Hepatocyte (in vitro differentiated cells): ENCODE measurements at regions not wholly inside any gene's neighbourhood (a gene's known extent, or its start where the extent isn't known, plus 50 kb on each side); places are given as distances from the start of the nearest gene placed in this dataset.
A peak's percentile ranks its signal among the peaks of the same experiment; 100 is the strongest.

ENCODE experiments used
- DNase-seq: peaks from one replicate; pipeline ENCODE4 v3.0.0-alpha.2; 2016; ENCODE audit warnings: low spot score
- H2AFZ ChIP-seq: fragments of 200-600 bp; sonication (generic); 2 replicates; pipeline ENCODE4 v1.6.0; 2016; ENCODE audit warnings: antibody characterized with exemption, mild to moderate bottlenecking
- H3K27ac ChIP-seq: fragments of 200-600 bp; sonication (generic); 2 replicates; pipeline ENCODE4 v1.5.1; 2016; ENCODE audit warnings: mild to moderate bottlenecking
- H3K27me3 ChIP-seq: fragments of 200-600 bp; sonication (generic); 2 replicates; pipeline ENCODE4 v1.6.1; 2016
- H3K36me3 ChIP-seq: fragments of 200-600 bp; sonication (generic); replicated peaks from 2 replicates; pipeline ENCODE4 v1.5.1; 2016; ENCODE audit warnings: low read depth; ENCODE audit not compliant: insufficient read depth
- H3K4me1 ChIP-seq: fragments of 200-600 bp; sonication (generic); 2 replicates; pipeline ENCODE4 v1.5.1; 2016; ENCODE audit warnings: mild to moderate bottlenecking, moderate library complexity; ENCODE audit not compliant: insufficient read depth
- H3K4me2 ChIP-seq: fragments of 200-600 bp; sonication (generic); 2 replicates; pipeline ENCODE4 v1.6.0; 2016
- H3K4me3 ChIP-seq: fragments of 200-600 bp; sonication (generic); 2 replicates; pipeline ENCODE4 v1.5.1; 2016; ENCODE audit warnings: mild to moderate bottlenecking
- H3K79me2 ChIP-seq: fragments of 200-600 bp; sonication (generic); 2 replicates; pipeline ENCODE4 v1.6.0; 2017; ENCODE audit warnings: mild to moderate bottlenecking
- H3K9me2 ChIP-seq: fragments of 200-600 bp; sonication (generic); replicated peaks from 2 replicates; pipeline ENCODE4 v1.6.0; 2017; ENCODE audit warnings: mild to moderate bottlenecking; ENCODE audit not compliant: insufficient read depth
- H3K9me3 ChIP-seq: fragments of 200-600 bp; sonication (generic); 2 replicates; pipeline ENCODE4 v1.5.1; 2016; ENCODE audit warnings: low read depth, mild to moderate bottlenecking
- H4K20me1 ChIP-seq: fragments of 200-600 bp; sonication (generic); 2 replicates; pipeline ENCODE4 v1.6.0; 2016; ENCODE audit warnings: mild to moderate bottlenecking; ENCODE audit not compliant: insufficient read depth, poor library complexity, severe bottlenecking
- EZH2 ChIP-seq: fragments of 200-600 bp; sonication (generic); IDR thresholded peaks from 2 replicates; pipeline ENCODE4 v1.6.1; 2016; ENCODE audit warnings: antibody characterized with exemption, mild to moderate bottlenecking, borderline replicate concordance
- EZH2phosphoT487 ChIP-seq: fragments of 200-600 bp; sonication (generic); IDR thresholded peaks from one replicate; pipeline ENCODE4 v1.6.1; 2018; ENCODE audit warnings: antibody characterized with exemption, mild to moderate bottlenecking, low read depth, moderate library complexity; ENCODE audit not compliant: unreplicated experiment, severe bottlenecking
- WGBS: methylation state at CpG from one replicate; pipeline ENCODE4 v1.1.6; 2016; ENCODE audit warnings: low lambda C conversion rate; ENCODE audit errors: missing lambda C conversion rate; 5-methylcytosine and 5-hydroxymethylcytosine counted together
- TF ChIP-seq, protein P1 (sequence below): fragments of 200-600 bp; sonication (generic); IDR thresholded peaks from 2 replicates; pipeline ENCODE4 v1.5.1; 2016; ENCODE audit warnings: antibody characterized with exemption, mild to moderate bottlenecking; ENCODE audit not compliant: poor library complexity

DNA sequence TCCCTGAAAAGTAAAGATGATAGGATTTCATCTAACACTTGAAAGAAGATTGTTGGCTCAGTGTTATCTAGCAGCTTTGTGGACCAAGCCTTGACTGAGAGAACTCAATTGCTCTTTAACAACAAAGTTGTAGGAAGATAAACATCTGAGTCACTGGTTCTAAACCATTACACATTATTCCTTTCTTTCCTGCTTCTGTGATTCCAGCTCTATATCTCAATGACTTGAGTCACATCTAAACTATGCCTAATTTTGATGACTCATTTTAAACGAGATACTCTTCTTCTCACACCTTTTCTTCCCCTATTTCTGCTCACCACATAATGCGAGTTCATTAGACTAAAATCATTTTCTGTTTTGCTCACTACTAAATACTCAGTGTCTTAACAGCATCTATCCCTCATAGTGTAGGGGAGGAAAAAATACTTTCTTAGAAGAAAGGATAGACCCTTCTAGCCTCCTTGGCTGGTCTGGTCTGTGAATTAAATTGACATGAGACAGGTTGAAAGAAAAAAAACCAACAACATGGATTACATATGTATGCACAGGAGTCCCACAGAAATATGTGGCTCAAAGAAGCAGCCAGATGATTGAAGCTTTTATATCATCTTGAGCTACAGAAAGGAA is 201.4 kb downstream of the C12orf50 start:
- no peaks in the 10 kb centered on the region for H3K27me3 ChIP-seq
- no peak overlapping the region for H3K4me2 ChIP-seq
- WGBS: 48% methylated on average over 2 of the region's 2 CpGs
- no peak overlapping the region for H2AFZ ChIP-seq
- no peaks in the 10 kb centered on the region for H3K36me3 ChIP-seq
- no peaks in the 10 kb centered on the region for H4K20me1 ChIP-seq
- no peaks in the 10 kb centered on the region for H3K4me1 ChIP-seq
- H3K9me2 ChIP-seq: no peaks in the 10 kb centered on the region
- peak overlapping the region; percentile 8 for H3K27ac ChIP-seq
- no peak overlapping the region for H3K4me3 ChIP-seq
- TF ChIP-seq EZH2phosphoT487 (no peak), EZH2 (no peak)
- TF ChIP-seq, protein P1, sequence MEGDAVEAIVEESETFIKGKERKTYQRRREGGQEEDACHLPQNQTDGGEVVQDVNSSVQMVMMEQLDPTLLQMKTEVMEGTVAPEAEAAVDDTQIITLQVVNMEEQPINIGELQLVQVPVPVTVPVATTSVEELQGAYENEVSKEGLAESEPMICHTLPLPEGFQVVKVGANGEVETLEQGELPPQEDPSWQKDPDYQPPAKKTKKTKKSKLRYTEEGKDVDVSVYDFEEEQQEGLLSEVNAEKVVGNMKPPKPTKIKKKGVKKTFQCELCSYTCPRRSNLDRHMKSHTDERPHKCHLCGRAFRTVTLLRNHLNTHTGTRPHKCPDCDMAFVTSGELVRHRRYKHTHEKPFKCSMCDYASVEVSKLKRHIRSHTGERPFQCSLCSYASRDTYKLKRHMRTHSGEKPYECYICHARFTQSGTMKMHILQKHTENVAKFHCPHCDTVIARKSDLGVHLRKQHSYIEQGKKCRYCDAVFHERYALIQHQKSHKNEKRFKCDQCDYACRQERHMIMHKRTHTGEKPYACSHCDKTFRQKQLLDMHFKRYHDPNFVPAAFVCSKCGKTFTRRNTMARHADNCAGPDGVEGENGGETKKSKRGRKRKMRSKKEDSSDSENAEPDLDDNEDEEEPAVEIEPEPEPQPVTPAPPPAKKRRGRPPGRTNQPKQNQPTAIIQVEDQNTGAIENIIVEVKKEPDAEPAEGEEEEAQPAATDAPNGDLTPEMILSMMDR: no peak
- no peaks in the 10 kb centered on the region for H3K9me3 ChIP-seq
- H3K79me2 ChIP-seq: no peaks in the 10 kb centered on the region
- DNase-seq: peak; percentile 39

DNA sequence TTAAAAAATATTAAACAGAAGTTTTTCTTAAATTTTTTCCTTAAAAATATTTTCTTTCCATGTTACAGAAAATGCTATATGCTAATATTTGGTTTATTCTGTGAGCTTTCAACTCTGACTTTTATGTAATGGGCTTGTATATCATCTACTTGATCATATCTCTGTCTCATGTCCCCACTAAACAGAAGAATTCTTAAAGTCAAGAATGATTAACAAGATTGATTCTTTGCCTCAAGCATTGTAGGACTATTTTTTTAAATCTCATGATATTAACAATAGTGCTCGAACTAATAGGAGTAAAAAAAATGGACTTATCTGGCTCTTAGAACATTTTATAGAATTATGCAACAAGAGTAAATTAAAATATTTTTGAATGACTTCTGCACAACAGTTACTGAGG is 206.3 kb downstream of the C12orf50 start:
- no peaks in the 10 kb centered on the region for H3K9me3 ChIP-seq
- no peaks in the 10 kb centered on the region for H3K9me2 ChIP-seq
- no peak overlapping the region for H3K27ac ChIP-seq
- H3K36me3 ChIP-seq: no peaks in the 10 kb centered on the region
- 86% methylated on average over 1 of the region's 1 CpG for WGBS
- TF ChIP-seq EZH2 (no peak), EZH2phosphoT487 (no peak)
- TF ChIP-seq, protein P1: no peak
- H3K4me3 ChIP-seq: no peak overlapping the region
- H2AFZ ChIP-seq: no peak overlapping the region
- H3K79me2 ChIP-seq: no peaks in the 10 kb centered on the region
- H3K4me2 ChIP-seq: no peak overlapping the region
- H4K20me1 ChIP-seq: no peaks in the 10 kb centered on the region
- H3K4me1 ChIP-seq: no peaks in the 10 kb centered on the region
- H3K27me3 ChIP-seq: no peaks in the 10 kb centered on the region
- no peak for DNase-seq

DNA sequence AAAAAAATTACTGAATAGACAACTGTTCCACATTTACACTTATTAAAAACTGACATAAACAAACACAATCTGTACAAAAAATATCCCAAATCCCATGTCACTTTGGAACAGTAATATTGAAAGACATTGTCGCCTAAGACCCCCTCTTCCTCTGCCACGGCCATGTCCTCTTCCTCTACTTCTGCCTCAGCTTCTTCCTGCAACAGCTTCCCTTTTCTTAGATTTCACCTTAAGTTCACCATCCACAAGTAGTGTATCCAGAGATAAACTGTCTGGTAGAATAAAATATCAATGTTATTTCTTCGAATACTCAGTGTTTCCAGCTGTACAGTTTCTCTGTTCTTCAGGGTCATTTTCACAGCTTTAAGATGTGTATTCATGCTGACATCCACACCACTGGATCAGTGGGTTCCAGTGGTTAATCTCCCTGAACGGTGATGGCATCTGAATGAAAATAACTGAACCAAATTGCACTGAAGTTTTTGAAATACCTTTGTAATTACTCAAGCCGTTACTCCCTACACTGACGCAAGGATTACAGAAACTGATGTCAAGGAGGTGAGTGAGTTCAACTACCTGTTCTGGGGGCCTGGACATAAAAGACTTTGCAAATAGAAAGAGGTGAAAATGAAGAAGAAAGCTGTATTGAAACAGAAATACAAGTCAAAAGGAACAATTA is 208.5 kb downstream of the C12orf50 start:
- Histone ChIP-seq H3K4me3 (no peak overlapping the region), H3K4me1 (no peaks in the 10 kb centered on the region), H2AFZ (no peak overlapping the region), H4K20me1 (no peaks in the 10 kb centered on the region), H3K36me3 (no peaks in the 10 kb centered on the region), H3K9me2 (no peaks in the 10 kb centered on the region), H3K9me3 (no peaks in the 10 kb centered on the region), H3K4me2 (no peak overlapping the region), H3K27me3 (no peaks in the 10 kb centered on the region), H3K27ac (no peak overlapping the region), H3K79me2 (no peaks in the 10 kb centered on the region)
- no peak for DNase-seq
- WGBS: 59% methylated on average over 6 of the region's 6 CpGs
- TF ChIP-seq, protein P1: no peak
- TF ChIP-seq EZH2phosphoT487 (no peak), EZH2 (no peak)
